ENCODE measurements at regions not wholly inside any gene's neighbourhood (a gene's known extent, or its start where the extent isn't known, plus 50 kb on each side); places are given as distances from the start of the nearest gene placed in this dataset.

GRCh38 chr17:63362115-63362514 lies 84.0 kb downstream of the CYB561 start:
- TF ChIP-seq CTCF (IDR thresholded peaks at IDR 0.05) (no peak), POLR2A (IDR thresholded peaks at IDR 0.05) (no peak), EP300 (IDR thresholded peaks at IDR 0.05) (no peak)

All from ovary (tissue), 3 donors.